22Rv1 (cell line): ENCODE measurements at regions not wholly inside any gene's neighbourhood (a gene's known extent, or its start where the extent isn't known, plus 50 kb on each side); places are given as distances from the start of the nearest gene placed in this dataset.

ENCODE experiments used
- CTCF ChIP-seq: fragments of 450-650 bp; IDR thresholded peaks from 2 replicates; pipeline ENCODE4 v1.5.1; 2017; ENCODE audit warnings: mild to moderate bottlenecking
- ZFX ChIP-seq: fragments of 450-650 bp; IDR thresholded peaks from 2 replicates; pipeline ENCODE4 v1.6.1; 2017; ENCODE audit warnings: antibody characterized with exemption, borderline replicate concordance

GRCh38 chr3:74538669-74539068 lies 75.8 kb downstream of the CNTN3 start:
- TF ChIP-seq CTCF (no peak), ZFX (no peak)
